AG04450 (cell line): ENCODE measurements at regions not wholly inside any gene's neighbourhood (a gene's known extent, or its start where the extent isn't known, plus 50 kb on each side); places are given as distances from the start of the nearest gene placed in this dataset.

Experiments
- CTCF ChIA-PET: fragments of 300-600, 350-600 bp; formaldehyde crosslinking; extraction: SDS; loops from one replicate; lab custom pipeline; 2022; ENCODE audit warnings: antibody characterized with exemption, inconsistent platforms; lab: Charles Lee
- POLR2A ChIA-PET: fragments of 350-600 bp; formaldehyde crosslinking; extraction: SDS; loops from one replicate; lab custom pipeline; 2021; ENCODE audit warnings: antibody characterized with exemption, inconsistent platforms; lab: Yijun Ruan, JAX
- DNase-seq: peaks from one replicate; pipeline ENCODE4 v3.0.0-alpha.2; 2011; ENCODE audit warnings: low read depth, low spot score
- H3K27ac ChIP-seq: one replicate; pipeline ENCODE4 v1.5.1; 2012; ENCODE audit warnings: low read depth, low read length, control low read depth
- H3K27me3 ChIP-seq: one replicate; pipeline ENCODE4 v1.6.0; 2012; ENCODE audit warnings: low read length; ENCODE audit not compliant: control insufficient read depth, insufficient read depth
- H3K4me3 ChIP-seq: 2 replicates; pipeline ENCODE4 v1.5.1; 2011; ENCODE audit warnings: mild to moderate bottlenecking, low read depth, low read length, control low read depth
- H3K9me3 ChIP-seq: 2 replicates; pipeline ENCODE4 v1.5.1; 2012; ENCODE audit warnings: low read length; ENCODE audit not compliant: control insufficient read depth, insufficient read depth
- TF ChIP-seq, protein P1 (sequence below): IDR thresholded peaks from 2 replicates; pipeline ENCODE4 v1.5.1; 2011; ENCODE audit warnings: low read depth, low read length, control low read depth, inconsistent platforms

DNA sequence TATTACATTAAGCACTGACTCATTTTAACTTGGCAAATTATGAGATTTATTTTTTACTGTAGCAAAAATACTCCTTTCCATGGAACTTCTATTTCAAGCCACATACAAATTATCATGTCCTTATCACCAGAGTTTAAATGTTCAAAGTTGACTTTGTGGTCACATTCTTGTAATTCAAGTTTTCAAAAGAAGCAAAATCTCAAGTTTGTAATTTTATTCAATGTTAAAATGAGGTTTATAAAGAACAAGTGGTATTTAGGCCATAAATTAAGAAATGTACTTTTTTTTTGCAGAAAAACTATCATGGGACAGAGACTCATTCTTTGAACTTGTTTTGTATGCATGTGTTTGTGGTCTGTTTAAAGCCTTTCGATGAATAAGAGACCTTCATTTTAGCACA, 811.5 kb downstream of the TENT5A start:
- ChIA-PET POLR2A (no interaction called here), CTCF (interaction anchor here (0.8 to 2.7 kb wide), 2 partner anchors 11 to 727 kb away, joined by 3 to 8 read pairs; no protein-coding TSS in a partner anchor)
- Histone ChIP-seq H3K9me3 (peaks cover 6% of the 10 kb centered on the region; the same call in 1 of the 2 replicates), H3K27me3 (no peaks in the 10 kb centered on the region), H3K4me3 (no peak overlapping the region), H3K27ac (no peak overlapping the region)
- no peak for DNase-seq
- TF ChIP-seq, protein P1, sequence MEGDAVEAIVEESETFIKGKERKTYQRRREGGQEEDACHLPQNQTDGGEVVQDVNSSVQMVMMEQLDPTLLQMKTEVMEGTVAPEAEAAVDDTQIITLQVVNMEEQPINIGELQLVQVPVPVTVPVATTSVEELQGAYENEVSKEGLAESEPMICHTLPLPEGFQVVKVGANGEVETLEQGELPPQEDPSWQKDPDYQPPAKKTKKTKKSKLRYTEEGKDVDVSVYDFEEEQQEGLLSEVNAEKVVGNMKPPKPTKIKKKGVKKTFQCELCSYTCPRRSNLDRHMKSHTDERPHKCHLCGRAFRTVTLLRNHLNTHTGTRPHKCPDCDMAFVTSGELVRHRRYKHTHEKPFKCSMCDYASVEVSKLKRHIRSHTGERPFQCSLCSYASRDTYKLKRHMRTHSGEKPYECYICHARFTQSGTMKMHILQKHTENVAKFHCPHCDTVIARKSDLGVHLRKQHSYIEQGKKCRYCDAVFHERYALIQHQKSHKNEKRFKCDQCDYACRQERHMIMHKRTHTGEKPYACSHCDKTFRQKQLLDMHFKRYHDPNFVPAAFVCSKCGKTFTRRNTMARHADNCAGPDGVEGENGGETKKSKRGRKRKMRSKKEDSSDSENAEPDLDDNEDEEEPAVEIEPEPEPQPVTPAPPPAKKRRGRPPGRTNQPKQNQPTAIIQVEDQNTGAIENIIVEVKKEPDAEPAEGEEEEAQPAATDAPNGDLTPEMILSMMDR: no peak

DNA sequence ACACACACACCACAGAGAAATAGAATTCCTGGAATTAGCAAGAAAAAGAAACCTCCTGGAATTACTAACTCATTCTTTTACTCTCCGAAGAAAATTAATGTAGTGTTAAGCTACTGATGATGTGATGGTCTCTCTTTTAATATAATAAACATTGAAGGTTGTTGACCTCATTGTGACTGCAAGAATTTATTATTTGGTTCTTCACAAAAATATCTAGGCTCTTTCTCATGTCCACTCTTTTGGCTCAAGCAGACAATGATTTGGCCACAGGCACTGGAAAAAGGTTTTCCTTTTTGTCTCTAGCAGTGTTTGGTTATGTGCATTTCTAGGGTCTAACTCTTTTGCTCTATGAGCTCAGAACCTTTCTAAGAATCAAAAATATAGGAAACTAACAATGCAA, 811.9 kb downstream of the TENT5A start:
- Histone ChIP-seq H3K9me3 (peaks cover 6% of the 10 kb centered on the region; the same call in 1 of the 2 replicates), H3K27ac (no peak overlapping the region), H3K4me3 (no peak overlapping the region), H3K27me3 (no peaks in the 10 kb centered on the region)
- POLR2A ChIA-PET: no interaction called here
- TF ChIP-seq, protein P1: no peak
- DNase-seq: no peak
- CTCF ChIA-PET: interaction anchor here (0.8 to 2.7 kb wide), 2 partner anchors 11 to 726 kb away, joined by 3 to 8 read pairs; no protein-coding TSS in a partner anchor

DNA sequence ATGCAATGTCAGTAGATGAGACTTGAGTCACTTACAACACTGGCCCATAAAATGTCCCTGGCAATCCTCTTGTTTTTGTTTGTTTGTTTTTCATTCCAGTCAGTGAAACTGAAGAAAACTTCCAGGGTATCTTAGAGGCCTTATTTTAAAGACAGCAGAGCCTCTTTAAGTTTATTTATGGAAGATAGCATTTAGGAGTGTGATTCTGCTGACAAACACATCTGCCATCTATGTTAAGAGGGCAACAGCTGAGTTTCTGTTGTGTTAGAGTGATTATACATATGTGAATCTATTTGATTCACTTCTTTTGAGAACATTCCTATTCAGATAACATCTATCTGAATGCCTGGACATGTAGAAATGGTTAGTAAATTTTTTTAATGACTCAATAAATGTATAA, 812.6 kb downstream of the TENT5A start:
- H3K27ac ChIP-seq: no peak overlapping the region
- H3K27me3 ChIP-seq: no peaks in the 10 kb centered on the region
- POLR2A ChIA-PET: no interaction called here
- TF ChIP-seq, protein P1: no peak
- H3K9me3 ChIP-seq: peaks cover 6% of the 10 kb centered on the region; the same call in 1 of the 2 replicates
- no peak overlapping the region for H3K4me3 ChIP-seq
- CTCF ChIA-PET: interaction anchor here (2.7 kb wide), 1 partner anchor 10 kb away, joined by 8 read pairs; no protein-coding TSS in a partner anchor
- no peak for DNase-seq

DNA sequence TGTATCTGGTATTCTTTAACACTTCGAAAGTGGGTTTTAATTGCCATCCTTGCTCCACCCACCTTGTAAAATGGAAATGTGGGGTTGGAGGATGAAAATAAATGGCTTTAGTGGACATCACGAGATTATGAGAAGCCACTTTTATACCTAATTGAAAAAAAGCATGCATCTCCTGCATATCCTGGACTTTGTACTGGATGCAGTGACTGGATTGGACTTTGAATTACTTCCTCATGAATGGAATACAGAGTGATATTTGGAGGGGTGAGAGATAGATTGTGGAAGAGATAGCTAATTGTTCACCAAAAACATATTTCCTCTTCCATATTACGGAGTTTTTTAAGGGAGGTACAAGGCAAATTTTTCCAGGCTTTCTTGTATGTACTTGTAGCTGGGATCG, 813.0 kb downstream of the TENT5A start:
- no peak for DNase-seq
- no peak overlapping the region for H3K4me3 ChIP-seq
- TF ChIP-seq, protein P1: no peak
- peaks cover 6% of the 10 kb centered on the region; the same call in 1 of the 2 replicates for H3K9me3 ChIP-seq
- POLR2A ChIA-PET: no interaction called here
- no peak overlapping the region for H3K27ac ChIP-seq
- no peaks in the 10 kb centered on the region for H3K27me3 ChIP-seq
- CTCF ChIA-PET: interaction anchor here (2.7 kb wide), 1 partner anchor 9 kb away, joined by 8 read pairs; no protein-coding TSS in a partner anchor

DNA sequence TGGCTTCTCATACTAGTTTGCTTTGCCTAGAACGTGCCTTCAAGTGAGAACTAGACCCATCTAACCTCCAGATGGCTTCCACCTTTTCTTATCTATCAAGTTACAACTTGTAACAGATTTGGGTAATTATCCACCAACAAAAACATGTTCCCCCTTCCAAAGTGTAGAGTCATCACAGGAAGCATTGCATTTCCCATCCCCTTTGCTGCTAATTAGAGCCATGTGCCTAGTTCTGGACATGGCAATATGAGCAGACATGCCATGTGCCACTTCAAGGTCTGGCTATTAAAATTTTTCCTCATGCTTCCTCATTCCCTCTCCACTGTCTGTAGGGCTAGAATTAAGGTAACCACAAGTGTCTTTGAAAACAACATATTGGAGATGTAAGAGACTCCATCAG, 814.4 kb downstream of the TENT5A start:
- ChIA-PET CTCF (no interaction called here), POLR2A (no interaction called here)
- Histone ChIP-seq H3K27ac (no peak overlapping the region), H3K27me3 (no peaks in the 10 kb centered on the region), H3K4me3 (no peak overlapping the region), H3K9me3 (peaks cover 6% of the 10 kb centered on the region; the same call in 1 of the 2 replicates)
- TF ChIP-seq, protein P1: no peak
- DNase-seq: no peak
